H1 (cell line): ENCODE measurements at regions not wholly inside any gene's neighbourhood (a gene's known extent, or its start where the extent isn't known, plus 50 kb on each side); places are given as distances from the start of the nearest gene placed in this dataset.

ENCODE experiments used
- BCL11A ChIP-seq, 2 experiments: IDR thresholded peaks; one replicate each; pipeline ENCODE4 v1.6.1; 2011; ENCODE audit warnings: low read depth in 2 of 2, low read length in 2 of 2, mild to moderate bottlenecking in 2 of 2
- CBX5 ChIP-seq: fragments of 300-800, 300-1000 bp; sonication (generic); IDR thresholded peaks from 2 replicates; pipeline ENCODE4 v1.7.1; 2016; ENCODE audit warnings: antibody characterized with exemption, low read length, low read depth
- CTCF ChIP-seq, 3 experiments: IDR thresholded peaks; 1 replicate in 2 of 3; 2 replicates in 1 of 3; pipeline versions ENCODE4 v1.5.1 to v1.6.1; 2011; ENCODE audit warnings: low read length in 3 of 3, mild to moderate bottlenecking in 3 of 3, inconsistent platforms in 2 of 3, low read depth in 1 of 3, moderate library complexity in 1 of 3; ENCODE audit not compliant: insufficient read depth in 1 of 3; ENCODE audit errors: control extremely low read depth in 1 of 3
- EZH2 ChIP-seq: fragments of 200-600 bp; sonication (generic); IDR thresholded peaks from 2 replicates; pipeline ENCODE4 v1.7.1; 2012; ENCODE audit warnings: low read depth, mild to moderate bottlenecking, moderate library complexity, low read length, inconsistent platforms; ENCODE audit not compliant: severe bottlenecking
- FOSL1 ChIP-seq: IDR thresholded peaks from 2 replicates; pipeline ENCODE4 v1.6.1; 2011; ENCODE audit warnings: mild to moderate bottlenecking, low read depth, low read length, moderate library complexity; ENCODE audit not compliant: insufficient read depth
- GTF2F1 ChIP-seq: IDR thresholded peaks from 2 replicates; pipeline ENCODE4 v1.6.1; 2012; ENCODE audit warnings: low read depth, low read length, improper control_type of control experiment, borderline replicate concordance
- KDM5A ChIP-seq: fragments of 200-600 bp; IDR thresholded peaks from 2 replicates; pipeline ENCODE4 v1.7.1; 2012; ENCODE audit warnings: mild to moderate bottlenecking, low read length, inconsistent platforms, mixed read lengths
- POLR2A ChIP-seq, 2 experiments: IDR thresholded peaks; 1 replicate in 1 of 2; 2 replicates in 1 of 2; pipeline ENCODE4 v1.6.1; 2011; ENCODE audit warnings: low read depth in 2 of 2, low read length in 2 of 2, mild to moderate bottlenecking in 2 of 2; ENCODE audit errors: control extremely low read depth in 1 of 2
- POLR2AphosphoS5 ChIP-seq: IDR thresholded peaks from 2 replicates; pipeline ENCODE4 v1.6.1; 2011; ENCODE audit warnings: low read depth, low read length
- POU5F1 ChIP-seq: IDR thresholded peaks from 2 replicates; pipeline ENCODE4 v1.6.1; 2011; ENCODE audit warnings: low read depth, mild to moderate bottlenecking, low read length, moderate library complexity
- RNF2 ChIP-seq: fragments of 200-900, 300-1000 bp; sonication (generic); IDR thresholded peaks from 2 replicates; pipeline ENCODE4 v1.7.1; 2016; ENCODE audit warnings: borderline replicate concordance, low read depth, mild to moderate bottlenecking, antibody characterized with exemption, low read length; ENCODE audit not compliant: poor library complexity, severe bottlenecking; ENCODE audit errors: missing control alignments
- USF2 ChIP-seq: IDR thresholded peaks from 2 replicates; pipeline ENCODE4 v1.6.1; 2011; ENCODE audit warnings: low read length, improper control_type of control experiment
- YY1 ChIP-seq: IDR thresholded peaks from 2 replicates; pipeline ENCODE4 v1.6.1; 2011; ENCODE audit warnings: low read depth, mild to moderate bottlenecking, low read length
- ZNF274 ChIP-seq: IDR thresholded peaks from 2 replicates; pipeline ENCODE4 v1.7.0; 2012; ENCODE audit warnings: low read length, borderline replicate concordance; ENCODE audit errors: extremely low read depth

GRCh38 chr3:74302281-74302680 lies 312.2 kb downstream of the CNTN3 start:
- TF ChIP-seq USF2 = no peak
- TF ChIP-seq POU5F1 = no peak
- no peak for TF ChIP-seq ZNF274
- TF ChIP-seq EZH2 = no peak
- no peak for TF ChIP-seq YY1
- no peak for TF ChIP-seq CTCF (IDR thresholded peaks at IDR 0.05; ENCODE audit: control extremely low read depth in 1 of 3, insufficient read depth in 1 of 3, low read depth in 1 of 3, low read length in 3 of 3)
- no peak for TF ChIP-seq POLR2AphosphoS5
- TF ChIP-seq FOSL1 = no peak
- no peak for TF ChIP-seq POLR2A (IDR thresholded peaks at IDR 0.05; ENCODE audit: control extremely low read depth in 1 of 2, low read depth in 2 of 2, low read length in 2 of 2)
- TF ChIP-seq KDM5A = no peak
- no peak for TF ChIP-seq GTF2F1
- no peak for TF ChIP-seq RNF2
- no peak for TF ChIP-seq CBX5
- no peak for TF ChIP-seq BCL11A (IDR thresholded peaks at IDR 0.05; ENCODE audit: low read depth in 2 of 2, low read length in 2 of 2)
